Stimulated activated CD4-positive, alpha-beta T cell treated with anti-CD3 and anti-CD28 coated beads, TNF-alpha, amount 100 ng/mL, for 24 hours (primary cell): ENCODE measurements at regions not wholly inside any gene's neighbourhood (a gene's known extent, or its start where the extent isn't known, plus 50 kb on each side); places are given as distances from the start of the nearest gene placed in this dataset.
"Not testable (repeated sequence)": the region's sequence is repeated elsewhere in the genome, so short reads cannot be mapped to it uniquely, and the experiment has no call there.

ENCODE experiments used
- DNase-seq, 3 experiments: peaks; one replicate each; pipeline ENCODE4 v3.0.0-alpha.2; 2020; ENCODE audit warnings: low read depth in 3 of 3

- no peak for DNase-seq
Measured at GRCh38 chr12:131644481-131644880, 66.4 kb upstream of the SFSWAP start.

- not testable (repeated sequence) for DNase-seq
Measured at GRCh38 chr12:131644917-131645316, 66.0 kb upstream of the SFSWAP start.

DNA sequence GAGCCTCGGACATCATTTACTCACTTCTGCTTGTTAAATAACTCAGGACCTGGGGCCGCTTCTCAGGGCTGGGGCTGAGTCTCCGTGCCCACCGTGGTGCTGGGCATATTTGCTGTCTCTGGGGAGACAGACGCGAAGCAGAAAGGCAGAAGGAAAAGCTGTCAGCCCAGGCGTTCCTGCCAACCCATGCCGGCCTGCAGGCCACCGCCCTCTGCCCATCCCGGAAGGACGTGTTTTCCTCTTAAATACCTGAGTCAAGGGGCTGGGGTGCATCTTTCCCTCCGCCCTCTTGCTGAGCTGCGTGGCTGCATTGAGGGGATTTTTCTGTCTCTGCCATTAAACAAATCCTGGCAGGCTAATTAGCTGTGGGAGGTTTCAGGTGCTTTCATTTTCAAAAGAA is 65.3 kb upstream of the SFSWAP start:
- DNase-seq, result not testable (repeated sequence)

DNA sequence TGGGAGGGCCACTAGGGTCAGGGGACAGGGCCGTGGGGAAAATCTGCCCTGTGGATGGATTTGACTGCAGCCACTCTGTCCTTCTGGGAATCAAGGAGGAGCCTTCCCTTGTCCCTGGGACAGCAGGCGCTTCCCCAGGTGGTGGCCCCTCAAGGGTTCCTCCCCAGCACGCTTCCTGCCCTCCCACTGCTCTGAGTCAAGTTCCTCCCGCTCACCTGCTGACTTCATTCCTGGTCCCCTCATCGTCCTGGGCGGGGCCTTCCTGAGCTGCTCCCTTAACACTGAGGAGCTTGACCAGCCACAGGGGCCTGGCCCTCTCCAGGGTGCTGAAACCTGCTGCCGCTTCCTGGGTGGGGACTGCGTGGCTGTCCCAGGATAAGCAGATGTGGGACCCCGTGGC is 64.4 kb upstream of the SFSWAP start:
- DNase-seq, result not testable (repeated sequence)

- DNase-seq, result no peak
Measured at GRCh38 chr12:131647667-131648066, 63.2 kb upstream of the SFSWAP start.

DNA sequence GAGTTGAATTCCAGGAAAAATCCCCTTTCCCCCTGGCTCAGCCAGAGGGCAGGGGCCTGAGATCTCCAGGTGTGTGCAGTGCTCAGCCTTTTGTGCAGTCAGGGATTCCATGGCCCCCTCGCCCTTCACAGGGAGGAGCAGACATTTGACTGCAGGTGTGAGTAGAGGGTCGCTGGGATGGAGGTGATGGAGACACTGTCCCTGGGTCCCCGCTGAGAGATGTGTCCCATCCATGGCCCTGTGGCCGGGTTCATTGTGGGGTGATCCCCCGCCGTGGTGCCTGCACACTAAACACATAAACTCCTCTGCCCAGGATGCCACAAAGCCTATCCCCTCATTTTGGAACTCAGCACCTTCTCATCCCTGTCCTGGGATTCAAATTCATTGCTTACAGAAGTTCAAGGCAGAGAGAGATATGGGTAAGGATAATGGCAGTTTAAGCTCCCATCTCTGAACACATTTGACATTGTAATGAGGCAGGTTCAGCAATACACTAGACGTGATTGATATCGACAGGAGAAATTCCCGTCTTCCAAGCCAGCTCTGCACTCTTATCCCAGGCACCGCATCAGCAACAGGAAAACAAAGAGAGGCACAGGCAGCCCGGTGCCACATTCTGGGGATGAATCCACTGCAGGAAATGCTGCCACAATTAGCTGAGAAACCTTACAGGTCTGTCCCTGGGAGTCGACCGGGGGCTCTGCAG is 55.3 kb upstream of the SFSWAP start:
- DNase-seq, result not testable (repeated sequence)

DNA sequence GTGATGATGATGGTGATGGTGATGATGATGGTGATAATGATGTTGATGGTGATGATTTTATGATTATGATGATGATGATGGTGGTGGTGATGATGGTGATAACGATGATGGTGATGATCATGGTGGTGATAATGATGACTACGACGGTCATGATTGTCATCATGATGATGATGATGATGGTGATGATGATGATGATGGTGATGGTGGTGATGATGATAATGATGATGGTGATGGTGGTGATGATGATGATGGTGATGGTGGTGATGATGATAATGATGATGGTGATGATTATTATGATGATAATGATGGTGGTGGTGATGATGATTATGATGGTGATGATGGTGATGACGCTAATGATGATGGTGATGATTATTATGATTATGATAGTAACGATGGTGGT is 54.1 kb upstream of the SFSWAP start:
- not testable (repeated sequence) for DNase-seq

- DNase-seq, result not testable (repeated sequence)
Measured at GRCh38 chr12:131658605-131659004, 52.3 kb upstream of the SFSWAP start.

GRCh38 chr12:131659484-131659883 is 51.4 kb upstream of the SFSWAP start:
- DNase-seq, result not testable (repeated sequence)

- not testable (repeated sequence) for DNase-seq
Measured at GRCh38 chr12:131659976-131660375, 50.9 kb upstream of the SFSWAP start.

DNA sequence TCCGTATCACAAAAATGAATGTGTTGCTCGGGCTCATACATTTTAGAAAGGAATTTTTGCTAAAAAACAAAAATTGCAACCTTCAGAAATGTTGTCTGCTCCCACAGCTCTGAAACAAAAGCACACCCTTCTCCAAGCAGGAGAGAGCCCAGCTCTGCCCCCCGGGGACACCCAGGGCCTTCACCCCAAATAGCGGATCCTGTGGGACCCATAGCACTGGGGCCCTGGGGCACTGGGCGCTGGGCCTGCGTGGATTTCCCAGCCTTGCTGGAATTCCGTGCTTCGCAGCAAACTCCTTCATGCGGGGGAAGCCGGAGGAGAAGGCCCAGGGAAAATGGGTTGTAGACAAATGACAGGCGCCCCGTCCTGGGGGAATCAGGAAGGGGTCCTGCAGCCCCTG is 50.5 kb upstream of the SFSWAP start:
- not testable (repeated sequence) for DNase-seq
